ENCODE measurements at regions not wholly inside any gene's neighbourhood (a gene's known extent, or its start where the extent isn't known, plus 50 kb on each side); places are given as distances from the start of the nearest gene placed in this dataset.

GRCh38 chr1:5308249-5308648 lies 653.8 kb downstream of the AJAP1 start:
- Mint-ChIP-seq H3K4me1 (no peaks in the 10 kb centered on the region), H3K9me3 (no peaks in the 10 kb centered on the region)

DNA sequence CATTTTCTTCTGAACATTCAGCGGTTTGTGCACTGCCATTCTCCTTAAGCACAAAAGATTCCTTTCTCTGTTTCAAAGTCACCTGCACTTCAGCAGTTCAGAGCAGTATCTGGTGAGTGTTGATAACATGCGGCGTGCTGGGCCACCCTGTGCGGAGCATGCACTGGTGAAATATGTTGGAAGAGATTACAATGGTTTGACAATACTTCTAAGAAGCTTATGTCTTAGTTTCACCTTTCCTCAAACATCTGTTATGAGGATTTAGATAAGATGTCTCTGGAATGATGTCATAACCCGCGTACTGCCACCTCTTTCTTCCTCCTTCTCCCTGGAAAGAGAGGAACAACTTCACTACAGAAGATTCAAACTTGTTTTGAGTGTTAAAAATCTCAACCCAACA lies 650.3 kb downstream of the AJAP1 start:
- H3K27me3 Mint-ChIP-seq = peaks cover 2% of the 10 kb centered on the region
- H3K4me3 Mint-ChIP-seq = no peak overlapping the region
- no peak for ATAC-seq (ENCODE audit: low read depth)
- H3K4me1 Mint-ChIP-seq = no peaks in the 10 kb centered on the region
- POLR2A ChIA-PET = no interaction called here
- H3K9me3 Mint-ChIP-seq = peaks cover 4% of the 10 kb centered on the region
- H3K36me3 Mint-ChIP-seq = no peaks in the 10 kb centered on the region
- DNase-seq = no peak
- H3K27ac Mint-ChIP-seq = no peak overlapping the region

More at GRCh38 chr1:5308249-5308648, 653.8 kb downstream of the AJAP1 start:
- Mint-ChIP-seq H3K27me3 (peaks cover 2% of the 10 kb centered on the region), H3K4me3 (no peak overlapping the region), H3K36me3 (no peaks in the 10 kb centered on the region), H3K27ac (no peak overlapping the region)
- POLR2A ChIA-PET = no interaction called here
- ATAC-seq (ENCODE audit: low read depth) = no peak
- DNase-seq = no peak

DNA sequence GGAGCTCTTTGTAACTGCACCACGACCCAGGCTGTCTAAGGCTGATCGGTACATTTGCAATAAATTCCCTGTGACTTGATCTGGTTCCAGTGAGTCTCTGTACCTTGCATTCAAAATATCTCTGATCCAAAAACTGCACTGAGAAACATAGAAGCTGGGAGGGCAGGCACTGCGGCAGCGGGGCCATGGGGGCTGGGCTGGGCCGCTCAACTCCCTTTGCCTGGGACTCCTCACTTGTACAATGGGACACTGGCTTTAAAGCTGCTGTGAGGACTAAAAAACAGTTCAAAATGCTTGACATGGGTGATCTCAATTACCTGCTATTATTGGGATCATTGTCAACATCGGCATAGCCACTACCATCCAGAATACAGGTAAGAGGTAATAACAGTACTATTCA lies 644.0 kb downstream of the AJAP1 start:
- no peak overlapping the region for H3K4me3 Mint-ChIP-seq
- H3K27ac Mint-ChIP-seq = no peak overlapping the region
- peaks cover 4% of the 10 kb centered on the region for H3K9me3 Mint-ChIP-seq
- H3K4me1 Mint-ChIP-seq = no peaks in the 10 kb centered on the region
- no peaks in the 10 kb centered on the region for H3K36me3 Mint-ChIP-seq
- ATAC-seq (ENCODE audit: low read depth) (no peak), DNase-seq (no peak)
- peaks cover 2% of the 10 kb centered on the region for H3K27me3 Mint-ChIP-seq
- POLR2A ChIA-PET = no interaction called here

- peaks cover 2% of the 10 kb centered on the region for H3K27me3 Mint-ChIP-seq
- H3K27ac Mint-ChIP-seq = no peak overlapping the region
- ATAC-seq (ENCODE audit: low read depth) = no peak
- H3K4me3 Mint-ChIP-seq = no peak overlapping the region
- DNase-seq = no peak
- no peaks in the 10 kb centered on the region for H3K4me1 Mint-ChIP-seq
- POLR2A ChIA-PET = no interaction called here
- H3K9me3 Mint-ChIP-seq = peaks cover 4% of the 10 kb centered on the region
- H3K36me3 Mint-ChIP-seq = no peaks in the 10 kb centered on the region
Measured at GRCh38 chr1:5297886-5298239, 643.5 kb downstream of the AJAP1 start.

GRCh38 chr1:5297180-5297885 lies 642.9 kb downstream of the AJAP1 start:
- H3K36me3 Mint-ChIP-seq = no peaks in the 10 kb centered on the region
- peaks cover 2% of the 10 kb centered on the region for H3K27me3 Mint-ChIP-seq
- no peaks in the 10 kb centered on the region for H3K4me1 Mint-ChIP-seq
- ATAC-seq (ENCODE audit: low read depth) = no peak
- H3K9me3 Mint-ChIP-seq = peaks cover 1% of the 10 kb centered on the region
- H3K4me3 Mint-ChIP-seq = no peak overlapping the region
- H3K27ac Mint-ChIP-seq = no peak overlapping the region
- POLR2A ChIA-PET = no interaction called here
- DNase-seq = no peak

DNA sequence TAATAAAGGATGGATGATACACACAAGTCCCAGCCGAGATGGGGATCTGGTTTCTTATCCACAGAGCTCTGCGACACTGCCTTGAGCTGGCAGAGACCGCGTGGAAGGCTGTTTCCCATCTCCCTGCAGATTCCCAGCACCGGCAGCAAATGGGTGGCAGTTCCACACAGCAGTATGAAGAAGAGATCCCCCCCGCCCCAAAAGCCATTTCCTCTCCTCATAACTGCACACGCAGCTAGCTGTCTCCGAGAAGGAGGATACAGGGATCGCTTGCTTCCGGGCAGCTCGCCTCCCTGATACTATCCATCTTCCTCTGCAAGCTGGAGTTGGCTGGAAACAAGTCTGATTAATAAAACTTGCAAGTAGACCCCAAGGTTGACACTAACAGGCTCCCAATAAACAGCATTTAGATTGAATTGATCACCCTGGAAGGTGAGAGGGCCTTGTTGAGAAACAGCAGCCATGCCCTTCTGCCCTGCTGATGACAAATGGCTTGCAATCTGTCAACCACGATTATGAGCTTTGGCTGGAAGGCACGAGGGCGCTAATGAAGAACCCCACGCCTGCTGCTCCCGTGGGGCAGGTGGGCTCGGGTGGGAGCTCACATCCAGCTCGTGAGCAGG lies 642.3 kb downstream of the AJAP1 start:
- H3K27me3 Mint-ChIP-seq = peaks cover 2% of the 10 kb centered on the region
- no peaks in the 10 kb centered on the region for H3K4me1 Mint-ChIP-seq
- ATAC-seq (ENCODE audit: low read depth) (no peak), DNase-seq (no peak)
- H3K27ac Mint-ChIP-seq = no peak overlapping the region
- H3K9me3 Mint-ChIP-seq = no peaks in the 10 kb centered on the region
- POLR2A ChIA-PET = no interaction called here
- H3K36me3 Mint-ChIP-seq = no peaks in the 10 kb centered on the region
- H3K4me3 Mint-ChIP-seq = no peak overlapping the region

DNA sequence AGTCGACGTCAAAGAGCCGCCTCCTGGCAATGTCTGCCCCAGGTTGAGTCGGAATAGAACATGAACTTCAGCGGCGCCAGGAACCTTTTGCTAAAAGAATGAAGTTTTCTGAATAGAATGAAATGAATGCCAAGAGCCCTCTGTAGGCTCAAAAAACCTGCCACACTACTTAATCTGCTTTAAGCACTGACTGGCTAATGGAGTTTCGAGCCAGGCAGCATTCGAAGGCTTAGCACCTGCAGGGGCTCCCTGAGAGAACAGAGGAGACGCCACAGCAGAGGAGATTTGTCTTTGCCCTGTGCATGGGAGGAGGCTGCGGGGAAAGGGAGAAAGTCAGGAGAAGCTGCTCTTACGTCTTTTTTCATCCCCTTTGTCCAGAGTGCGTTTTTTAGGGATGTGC lies 641.7 kb downstream of the AJAP1 start:
- no peaks in the 10 kb centered on the region for H3K9me3 Mint-ChIP-seq
- no peaks in the 10 kb centered on the region for H3K36me3 Mint-ChIP-seq
- peaks cover 2% of the 10 kb centered on the region for H3K27me3 Mint-ChIP-seq
- POLR2A ChIA-PET = no interaction called here
- H3K4me3 Mint-ChIP-seq = no peak overlapping the region
- no peak for ATAC-seq (ENCODE audit: low read depth)
- H3K4me1 Mint-ChIP-seq = no peaks in the 10 kb centered on the region
- no peak overlapping the region for H3K27ac Mint-ChIP-seq
- DNase-seq = no peak

GRCh38 chr1:5291889-5292288 lies 637.5 kb downstream of the AJAP1 start:
- Mint-ChIP-seq H3K27ac (no peak overlapping the region), H3K36me3 (no peaks in the 10 kb centered on the region), H3K9me3 (no peaks in the 10 kb centered on the region), H3K4me1 (no peaks in the 10 kb centered on the region), H3K4me3 (no peak overlapping the region), H3K27me3 (peaks cover 2% of the 10 kb centered on the region)
- DNase-seq = no peak
- POLR2A ChIA-PET = no interaction called here
- ATAC-seq (ENCODE audit: low read depth) = no peak

DNA sequence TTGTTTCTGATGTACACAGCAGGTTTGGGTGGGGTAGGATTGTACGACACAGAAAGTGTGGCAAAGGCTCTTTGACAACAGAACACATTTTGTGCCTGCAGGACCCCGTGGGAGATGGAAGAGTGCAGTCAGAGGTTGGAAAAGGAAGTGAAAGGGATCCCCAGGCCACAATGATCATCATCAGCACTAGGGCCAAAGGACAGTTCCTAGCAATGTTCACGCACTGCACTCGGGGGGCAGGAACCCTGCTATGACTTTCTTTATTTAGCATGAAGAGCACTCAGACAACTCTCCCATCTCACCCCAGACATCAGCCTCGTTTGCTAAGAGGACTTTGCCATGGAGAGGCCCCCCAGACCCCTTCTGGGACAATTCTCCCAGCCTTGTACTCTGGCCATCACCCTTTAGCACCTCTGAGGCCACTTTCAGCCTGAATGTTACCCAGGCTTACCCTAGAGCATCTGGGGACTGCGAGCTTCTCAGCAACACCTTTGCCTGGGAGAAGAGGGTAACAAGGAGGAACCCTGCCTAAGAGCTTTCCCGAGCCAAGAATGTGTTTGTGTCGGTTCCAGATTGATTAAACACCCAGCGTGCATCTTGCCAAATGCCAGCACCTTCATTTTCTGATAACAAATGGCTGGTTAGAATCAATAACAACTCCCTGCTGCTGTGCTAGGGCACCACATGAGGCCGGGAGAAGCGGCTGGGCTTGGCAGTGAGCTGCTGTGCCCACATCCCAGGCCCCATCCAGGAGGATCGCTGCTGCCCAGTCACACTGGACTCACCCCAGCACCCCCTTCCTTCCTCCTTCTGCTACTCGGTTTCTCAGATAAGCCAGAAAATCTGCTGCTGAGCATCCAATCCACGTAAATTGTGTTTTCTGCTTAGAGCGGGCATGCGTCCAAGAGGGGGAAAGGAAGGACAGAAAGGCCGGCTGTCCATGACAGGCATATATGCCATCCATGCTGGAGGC lies 633.1 kb downstream of the AJAP1 start:
- no peak overlapping the region for H3K4me3 Mint-ChIP-seq
- POLR2A ChIA-PET = no interaction called here
- DNase-seq (no peak), ATAC-seq (ENCODE audit: low read depth) (no peak)
- H3K4me1 Mint-ChIP-seq = no peaks in the 10 kb centered on the region
- H3K27me3 Mint-ChIP-seq = no peaks in the 10 kb centered on the region
- H3K36me3 Mint-ChIP-seq = no peaks in the 10 kb centered on the region
- no peak overlapping the region for H3K27ac Mint-ChIP-seq
- no peaks in the 10 kb centered on the region for H3K9me3 Mint-ChIP-seq

DNA sequence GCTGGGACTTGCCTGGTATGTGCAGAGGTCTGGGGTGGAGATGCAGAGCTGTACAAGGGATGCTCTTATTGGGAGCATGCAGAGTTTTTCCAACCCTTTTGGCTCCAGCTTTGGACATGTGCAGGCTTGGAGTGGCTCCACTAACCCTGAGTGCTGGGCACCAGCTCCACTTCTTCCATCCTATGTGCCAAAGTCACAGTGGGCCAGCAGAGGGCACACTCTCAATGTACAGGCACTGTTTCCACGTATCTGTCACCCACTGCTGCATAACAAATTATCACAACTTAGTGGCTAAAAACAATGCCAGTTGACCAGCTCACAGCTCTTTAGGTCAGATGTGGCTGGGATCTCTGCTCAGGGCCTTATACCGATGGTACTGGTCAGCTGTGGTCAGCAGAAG lies 631.8 kb downstream of the AJAP1 start:
- no peaks in the 10 kb centered on the region for H3K9me3 Mint-ChIP-seq
- H3K4me3 Mint-ChIP-seq = no peak overlapping the region
- H3K4me1 Mint-ChIP-seq = no peaks in the 10 kb centered on the region
- no peaks in the 10 kb centered on the region for H3K27me3 Mint-ChIP-seq
- peak; percentile 47 for DNase-seq
- H3K36me3 Mint-ChIP-seq = no peaks in the 10 kb centered on the region
- POLR2A ChIA-PET = no interaction called here
- H3K27ac Mint-ChIP-seq = no peak overlapping the region
- peak; percentile 58 for ATAC-seq (ENCODE audit: low read depth)

GRCh38 chr1:5274527-5274926 lies 620.1 kb downstream of the AJAP1 start:
- H3K9me3 Mint-ChIP-seq = no peaks in the 10 kb centered on the region
- no peak overlapping the region for H3K4me3 Mint-ChIP-seq
- no peaks in the 10 kb centered on the region for H3K36me3 Mint-ChIP-seq
- no peak overlapping the region for H3K27ac Mint-ChIP-seq
- ATAC-seq (ENCODE audit: low read depth) = no peak
- no peaks in the 10 kb centered on the region for H3K27me3 Mint-ChIP-seq
- POLR2A ChIA-PET = interaction anchor here (0.6 kb wide), 1 partner anchor 190 kb away, joined by 4 read pairs; no protein-coding TSS in a partner anchor
- no peak for DNase-seq
- H3K4me1 Mint-ChIP-seq = no peaks in the 10 kb centered on the region

DNA sequence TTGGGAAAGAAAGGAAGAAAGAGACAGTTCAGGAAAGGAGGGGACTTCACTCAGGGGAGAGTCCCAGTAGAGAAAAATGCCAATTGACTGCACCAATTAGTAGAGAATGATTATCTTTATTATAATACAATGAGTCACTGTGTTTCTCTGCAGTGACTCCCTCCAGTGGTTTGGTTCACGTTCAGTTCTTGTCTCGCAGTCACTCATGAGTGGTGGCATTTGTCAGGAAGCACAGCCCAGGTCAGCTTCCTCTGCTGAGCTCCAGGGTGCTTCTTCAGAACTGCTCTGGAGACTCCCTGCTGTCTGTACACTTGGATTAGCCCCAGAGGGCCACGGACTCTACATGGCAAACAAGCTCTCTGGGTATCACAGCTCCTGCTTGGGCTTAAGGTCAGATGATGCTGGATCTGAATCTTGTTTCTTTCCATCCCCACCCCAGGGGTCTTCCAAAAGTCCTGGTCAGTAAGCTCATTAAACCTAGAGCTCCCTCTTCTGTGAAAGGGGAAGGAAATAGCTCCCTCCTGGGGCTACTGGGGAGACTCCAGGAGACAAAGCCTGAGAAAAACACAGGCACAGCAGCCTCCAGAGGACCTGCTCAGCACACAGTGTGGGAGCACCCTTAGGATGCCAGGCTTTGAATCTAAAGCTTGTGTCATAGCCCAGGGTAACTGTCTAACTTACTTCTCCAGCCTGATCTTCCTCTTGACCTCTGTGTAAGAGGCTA lies 619.0 kb downstream of the AJAP1 start:
- Mint-ChIP-seq H3K27me3 (no peaks in the 10 kb centered on the region), H3K4me3 (no peak overlapping the region), H3K4me1 (no peaks in the 10 kb centered on the region), H3K36me3 (no peaks in the 10 kb centered on the region), H3K27ac (no peak overlapping the region), H3K9me3 (no peaks in the 10 kb centered on the region)
- ATAC-seq (ENCODE audit: low read depth) = no peak
- no peak for DNase-seq
- POLR2A ChIA-PET = no interaction called here

DNA sequence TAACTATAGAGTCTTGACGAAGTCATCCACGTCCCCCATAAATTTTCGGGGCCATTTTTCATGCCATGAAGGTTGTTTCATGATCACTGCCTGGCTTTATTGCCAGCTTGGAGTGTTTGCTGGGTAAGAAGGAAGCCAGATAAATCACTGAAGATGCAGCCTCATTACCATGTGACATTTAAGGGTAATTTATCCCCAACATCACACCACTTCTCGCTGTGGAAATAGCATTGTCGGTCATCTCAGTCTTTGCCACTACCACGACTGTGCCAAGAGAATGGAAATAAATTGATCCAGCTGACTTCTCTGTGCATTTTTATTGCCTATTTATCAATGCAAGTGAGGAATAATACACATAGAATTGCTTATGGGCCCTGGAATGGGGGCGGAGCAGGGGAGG lies 617.9 kb downstream of the AJAP1 start:
- H3K36me3 Mint-ChIP-seq = no peaks in the 10 kb centered on the region
- no peaks in the 10 kb centered on the region for H3K27me3 Mint-ChIP-seq
- no peak for DNase-seq
- POLR2A ChIA-PET = no interaction called here
- ATAC-seq (ENCODE audit: low read depth) = no peak
- H3K27ac Mint-ChIP-seq = no peak overlapping the region
- H3K9me3 Mint-ChIP-seq = no peaks in the 10 kb centered on the region
- no peaks in the 10 kb centered on the region for H3K4me1 Mint-ChIP-seq
- H3K4me3 Mint-ChIP-seq = no peak overlapping the region
